K562 (cell line): ENCODE measurements at regions not wholly inside any gene's neighbourhood (a gene's known extent, or its start where the extent isn't known, plus 50 kb on each side); places are given as distances from the start of the nearest gene placed in this dataset.

ENCODE experiments used
- ATAC-seq: fragments of 200-7000 bp; cut with Tn5 transposase; 3 replicates; pipeline ENCODE4 v1.9.1; 2020; ENCODE audit warnings: moderate library complexity
- BruUV-seq: library from RNA; stranded (reverse); fragments of 400-500 nt; replicated peaks from 2 replicates; lab custom pipeline; 2021; lab: Mats Ljungman, UMichigan
- CTCF ChIA-PET: fragments of 300-600 bp; formaldehyde crosslinking; extraction: SDS; loops from one replicate; lab custom pipeline; 2021; ENCODE audit warnings: low intra/inter-chr PET ratio; lab: Yijun Ruan, JAX
- POLR2A ChIA-PET: fragments of 300-600, 350-650 bp; sonication (Branson Sonifier 250); formaldehyde crosslinking; extraction: SDS; loops from one replicate; lab custom pipeline; 2021; ENCODE audit warnings: antibody characterized with exemption, inconsistent platforms; lab: Yijun Ruan, JAX
- DNase-seq, 4 experiments: peaks; one replicate each; pipeline versions ENCODE4 v3.0.0 to v3.0.0-alpha.2; 2011 to 2018; ENCODE audit warnings: low spot score in 3 of 4, mixed read lengths in 3 of 4; ENCODE audit errors: extremely low read depth in 1 of 4
- FAIRE-seq: peaks from 2 replicates; lab custom pipeline; 2011; peaks lifted over from hg19 to GRCh38; lab: Jason Lieb, UNC
- H2AFZ ChIP-seq: 2 replicates; pipeline ENCODE4 v1.6.0; 2011; ENCODE audit warnings: low read depth, low read length, control low read depth, inconsistent platforms
- H3K27ac ChIP-seq: fragments of 200-600 bp; 3 replicates; pipeline ENCODE4 v1.8.0; 2011; ENCODE audit warnings: low read depth, mild to moderate bottlenecking, control low read depth, inconsistent platforms, low read length, moderate library complexity, mixed read lengths; ENCODE audit errors: extremely low read depth
- H3K27me3 ChIP-seq, 2 experiments: fragments of 300-600 bp in 1 of 2; 2 replicates in 1 of 2; 3 replicates in 1 of 2; pipeline versions ENCODE4 v1.6.0 to v1.8.0; 2011; ENCODE audit warnings: inconsistent platforms in 2 of 2, low read length in 2 of 2, mild to moderate bottlenecking in 1 of 2, mixed read lengths in 1 of 2, moderate library complexity in 1 of 2; ENCODE audit not compliant: control insufficient read depth in 2 of 2, insufficient read depth in 2 of 2
- H3K36me3 ChIP-seq: fragments of 300-600 bp; 3 replicates; pipeline ENCODE4 v1.8.0; 2011; ENCODE audit warnings: mild to moderate bottlenecking, low read length, inconsistent platforms; ENCODE audit not compliant: control insufficient read depth, insufficient read depth
- H3K4me1 ChIP-seq, 2 experiments: fragments of 200-600 bp in 1 of 2; replicated peaks in 1 of 2; 2 replicates in 1 of 2; 3 replicates in 1 of 2; pipeline versions ENCODE4 v1.5.1 to v1.8.0; 2011; ENCODE audit warnings: inconsistent platforms in 2 of 2, low read length in 2 of 2, mild to moderate bottlenecking in 1 of 2, mixed read lengths in 1 of 2, moderate library complexity in 1 of 2; ENCODE audit not compliant: control insufficient read depth in 2 of 2, insufficient read depth in 2 of 2
- H3K4me2 ChIP-seq: 2 replicates; pipeline ENCODE4 v1.6.1; 2011; ENCODE audit warnings: low read length, control low read depth, inconsistent platforms, mixed read lengths; ENCODE audit not compliant: insufficient read depth
- H3K4me3 ChIP-seq: fragments of 200-600 bp; sonication (generic), shearing (Covaris generic); 2 replicates; pipeline ENCODE4 v1.5.1; 2016; ENCODE audit warnings: control low read depth, inconsistent platforms
- H3K79me2 ChIP-seq: fragments of 200-600 bp; 3 replicates; pipeline ENCODE4 v1.8.0; 2011; ENCODE audit warnings: low read length, inconsistent platforms; ENCODE audit not compliant: control insufficient read depth, insufficient read depth
- H3K9ac ChIP-seq, 2 experiments: 2 replicates each; pipeline versions ENCODE4 v1.6.0 to v1.6.1; 2011; ENCODE audit warnings: low read depth in 2 of 2, low read length in 2 of 2, control low read depth in 1 of 2, inconsistent platforms in 1 of 2, mild to moderate bottlenecking in 1 of 2, mixed read lengths in 1 of 2; ENCODE audit not compliant: insufficient read depth in 1 of 2
- H3K9me1 ChIP-seq: one replicate; pipeline ENCODE4 v1.6.0; 2011; ENCODE audit warnings: inconsistent platforms, mild to moderate bottlenecking, low read length, moderate library complexity; ENCODE audit not compliant: control insufficient read depth, insufficient read depth
- H3K9me3 ChIP-seq: replicated peaks from 2 replicates; pipeline ENCODE4 v1.5.1; 2011; ENCODE audit warnings: low read depth, low read length, inconsistent platforms; ENCODE audit not compliant: control insufficient read depth, insufficient read depth
- H4K20me1 ChIP-seq: replicated peaks from 2 replicates; pipeline ENCODE4 v1.6.1; 2011; ENCODE audit warnings: low read length, inconsistent platforms, mixed read lengths; ENCODE audit not compliant: control insufficient read depth, insufficient read depth
- ARNT ChIP-seq, 2 experiments: fragments of 450-650 bp; IDR thresholded peaks; 2 replicates each; pipeline ENCODE4 v1.6.1; 2016; ENCODE audit warnings: mild to moderate bottlenecking in 1 of 2
- ETS1 ChIP-seq: conservative IDR thresholded peaks from 2 replicates; pipeline ENCODE4 v1.6.1; 2011; ENCODE audit warnings: low read depth, mild to moderate bottlenecking, low read length; ENCODE audit not compliant: control insufficient read depth
- ETV1 ChIP-seq: fragments of 450-650 bp; conservative IDR thresholded peaks from 2 replicates; pipeline ENCODE4 v1.6.1; 2016; ENCODE audit warnings: missing genetic modification characterization, control low read depth, low read depth, missing compliant biosample characterization
- HMGN3 ChIP-seq: IDR thresholded peaks from 2 replicates; pipeline ENCODE4 v1.6.1; 2011; ENCODE audit warnings: borderline replicate concordance, low read depth, mild to moderate bottlenecking, mixed read lengths, low read length; ENCODE audit not compliant: insufficient read length; ENCODE audit errors: extremely low read depth
- KLF6 ChIP-seq: fragments of 250-450 bp; sonication (Bioruptor Pico); IDR thresholded peaks from 2 replicates; pipeline ENCODE4 v1.4.0; 2020; ENCODE audit warnings: mild to moderate bottlenecking, moderate library complexity, borderline replicate concordance
- NUFIP1 ChIP-seq: fragments of 450-650 bp; IDR thresholded peaks from 2 replicates; pipeline ENCODE4 v1.6.1; 2018; ENCODE audit not compliant: partially characterized antibody
- POLR2B ChIP-seq: fragments of 450-650 bp; IDR thresholded peaks from 2 replicates; pipeline ENCODE4 v1.6.1; 2018; ENCODE audit warnings: low read depth; ENCODE audit not compliant: partially characterized antibody
- PTTG1 ChIP-seq: fragments of 450-650 bp; IDR thresholded peaks from 2 replicates; pipeline ENCODE4 v1.6.1; 2016; ENCODE audit warnings: low read depth, mild to moderate bottlenecking, missing genetic modification characterization, missing compliant biosample characterization
- STAG1 ChIP-seq: sonication (generic); formaldehyde crosslinking; IDR thresholded peaks from 2 replicates; pipeline ENCODE4 v1.5.0; 2020; ENCODE audit warnings: missing genetic modification reagents, borderline replicate concordance
- ZBTB43 ChIP-seq: sonication (generic); formaldehyde crosslinking; IDR thresholded peaks from 2 replicates; pipeline ENCODE4 v1.8.0; 2023; ENCODE audit warnings: mild to moderate bottlenecking, missing genetic modification reagents
- ZNF224 ChIP-seq: sonication (generic); formaldehyde crosslinking; IDR thresholded peaks from 2 replicates; pipeline ENCODE4 v1.8.0; 2022; ENCODE audit warnings: mild to moderate bottlenecking, missing genetic modification reagents
- WGBS: fragments of 100-300 bp; shearing (Covaris generic); methylation state at CpG from one replicate; pipeline ENCODE4 v1.1.6; 2016; ENCODE audit warnings: low coverage, mixed read lengths; ENCODE audit not compliant: insufficient coverage; ENCODE audit errors: missing lambda C conversion rate; 5-methylcytosine and 5-hydroxymethylcytosine counted together
- in situ Hi-C: fragments of 300-500 bp; cut with MboI; formaldehyde crosslinking; loops from 4 replicates; pipeline ENCODE4 v1.15.0; 2018; ENCODE audit warnings: inconsistent platforms, mixed read lengths
- intact Hi-C: fragments of 100-400 bp; cut with micrococcal nuclease; formaldehyde crosslinking; loops from 2 replicates; pipeline ENCODE4 v1.14.2; 2022
- TF ChIP-seq, protein P1 (sequence below): sonication (generic); formaldehyde crosslinking; IDR thresholded peaks from 2 replicates; pipeline ENCODE4 v1.8.0; 2023; ENCODE audit warnings: missing genetic modification reagents, mild to moderate bottlenecking, borderline replicate concordance

DNA sequence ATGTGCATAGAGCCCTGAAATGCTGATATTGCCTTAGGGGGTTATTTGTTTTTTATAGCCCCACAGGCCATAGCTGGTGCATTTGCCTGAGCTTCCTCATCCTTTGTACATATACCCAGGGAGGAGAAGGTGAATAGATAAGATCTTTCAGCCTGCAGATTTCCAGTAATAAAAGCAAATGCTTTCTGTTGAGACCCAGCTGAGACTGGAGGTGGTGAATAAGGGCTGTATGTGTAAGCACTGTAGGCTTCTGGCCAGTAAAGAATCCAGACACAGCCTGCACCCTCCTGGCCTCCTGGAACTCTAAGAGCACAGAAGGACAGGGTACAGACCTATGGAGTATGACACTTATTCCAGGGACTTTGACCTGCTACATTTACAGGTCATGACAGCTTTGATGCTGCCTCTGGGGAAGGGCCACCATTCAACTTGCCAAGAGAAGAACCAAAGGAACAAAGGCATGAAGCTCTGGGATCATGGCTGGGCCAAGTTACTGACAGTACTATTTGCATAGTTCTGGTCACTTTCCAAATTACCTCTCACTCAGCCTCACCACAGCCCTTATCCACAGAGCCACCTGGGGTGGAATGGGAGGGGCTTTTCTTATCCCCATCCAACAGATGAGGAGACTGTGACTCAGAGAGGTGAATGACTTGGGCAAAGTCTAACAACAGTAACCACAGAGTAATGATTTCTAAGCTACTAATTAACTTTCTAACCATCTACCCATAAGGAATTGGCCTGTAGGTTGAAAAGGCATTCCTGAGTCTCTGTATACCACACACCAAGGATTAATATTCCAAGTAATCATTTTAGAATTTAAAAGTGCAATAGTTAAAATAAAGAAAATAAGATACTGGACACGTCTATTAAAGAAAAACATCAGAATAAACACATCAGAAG lies 604.5 kb upstream of the KLF4 start:
- BruUV-seq = no TSS peak
- no peaks in the 10 kb centered on the region for H3K9me1 ChIP-seq
- H3K79me2 ChIP-seq = no peaks in the 10 kb centered on the region
- peak overlapping the region; percentile 79 for H3K4me2 ChIP-seq
- WGBS = 0% methylated on average over 1 of the region's 1 CpG
- H3K4me3 ChIP-seq = no peak overlapping the region
- H3K9me3 ChIP-seq = peaks cover 9% of the 10 kb centered on the region
- ATAC-seq = peak; percentile 94
- peak overlapping the region; percentile 94 for H3K27ac ChIP-seq
- peak; percentile 89 to 97 (median 91) for DNase-seq
- no peaks in the 10 kb centered on the region for H3K36me3 ChIP-seq
- H3K9ac ChIP-seq = peak overlapping the region in 1 of 2 experiments; percentile 67; a peak in 2 of 4 replicates
- H3K4me1 ChIP-seq = peaks cover 15 to 49% of the 10 kb centered on the region in 2 experiments
- intact Hi-C loops (loop anchor here (10.0 kb wide), 1 partner anchor 309 kb away; no protein-coding TSS in a partner anchor), in situ Hi-C loops (no loop called here)
- H2AFZ ChIP-seq = peak overlapping the region; percentile 77
- ChIA-PET CTCF (no interaction called here), POLR2A (interaction anchor here (0.6 to 1.7 kb wide), 10 partner anchors 10 to 300 kb away, joined by 3 to 16 read pairs (median 4); no protein-coding TSS in a partner anchor)
- no peaks in the 10 kb centered on the region for H4K20me1 ChIP-seq
- H3K27me3 ChIP-seq = no peaks in the 10 kb centered on the region
- peak; percentile 99 for FAIRE-seq
- TF ChIP-seq PTTG1 (no peak), NUFIP1 (no peak), KLF6 (peak; percentile 30; the same call in 1 of the 2 replicates), ZNF224 (CRISPR knock-in tag) (no peak), ZBTB43 (CRISPR knock-in tag) (no peak), ETV1 (no peak), ETS1 (peak; percentile 59; the same call in 1 of the 2 replicates), POLR2B (no peak), ARNT (IDR thresholded peaks at IDR 0.05) (peak; percentile 41 to 96; a peak in 3 of 4 replicates), HMGN3 (peak; percentile 98), STAG1 (no peak)
- TF ChIP-seq, protein P1, sequence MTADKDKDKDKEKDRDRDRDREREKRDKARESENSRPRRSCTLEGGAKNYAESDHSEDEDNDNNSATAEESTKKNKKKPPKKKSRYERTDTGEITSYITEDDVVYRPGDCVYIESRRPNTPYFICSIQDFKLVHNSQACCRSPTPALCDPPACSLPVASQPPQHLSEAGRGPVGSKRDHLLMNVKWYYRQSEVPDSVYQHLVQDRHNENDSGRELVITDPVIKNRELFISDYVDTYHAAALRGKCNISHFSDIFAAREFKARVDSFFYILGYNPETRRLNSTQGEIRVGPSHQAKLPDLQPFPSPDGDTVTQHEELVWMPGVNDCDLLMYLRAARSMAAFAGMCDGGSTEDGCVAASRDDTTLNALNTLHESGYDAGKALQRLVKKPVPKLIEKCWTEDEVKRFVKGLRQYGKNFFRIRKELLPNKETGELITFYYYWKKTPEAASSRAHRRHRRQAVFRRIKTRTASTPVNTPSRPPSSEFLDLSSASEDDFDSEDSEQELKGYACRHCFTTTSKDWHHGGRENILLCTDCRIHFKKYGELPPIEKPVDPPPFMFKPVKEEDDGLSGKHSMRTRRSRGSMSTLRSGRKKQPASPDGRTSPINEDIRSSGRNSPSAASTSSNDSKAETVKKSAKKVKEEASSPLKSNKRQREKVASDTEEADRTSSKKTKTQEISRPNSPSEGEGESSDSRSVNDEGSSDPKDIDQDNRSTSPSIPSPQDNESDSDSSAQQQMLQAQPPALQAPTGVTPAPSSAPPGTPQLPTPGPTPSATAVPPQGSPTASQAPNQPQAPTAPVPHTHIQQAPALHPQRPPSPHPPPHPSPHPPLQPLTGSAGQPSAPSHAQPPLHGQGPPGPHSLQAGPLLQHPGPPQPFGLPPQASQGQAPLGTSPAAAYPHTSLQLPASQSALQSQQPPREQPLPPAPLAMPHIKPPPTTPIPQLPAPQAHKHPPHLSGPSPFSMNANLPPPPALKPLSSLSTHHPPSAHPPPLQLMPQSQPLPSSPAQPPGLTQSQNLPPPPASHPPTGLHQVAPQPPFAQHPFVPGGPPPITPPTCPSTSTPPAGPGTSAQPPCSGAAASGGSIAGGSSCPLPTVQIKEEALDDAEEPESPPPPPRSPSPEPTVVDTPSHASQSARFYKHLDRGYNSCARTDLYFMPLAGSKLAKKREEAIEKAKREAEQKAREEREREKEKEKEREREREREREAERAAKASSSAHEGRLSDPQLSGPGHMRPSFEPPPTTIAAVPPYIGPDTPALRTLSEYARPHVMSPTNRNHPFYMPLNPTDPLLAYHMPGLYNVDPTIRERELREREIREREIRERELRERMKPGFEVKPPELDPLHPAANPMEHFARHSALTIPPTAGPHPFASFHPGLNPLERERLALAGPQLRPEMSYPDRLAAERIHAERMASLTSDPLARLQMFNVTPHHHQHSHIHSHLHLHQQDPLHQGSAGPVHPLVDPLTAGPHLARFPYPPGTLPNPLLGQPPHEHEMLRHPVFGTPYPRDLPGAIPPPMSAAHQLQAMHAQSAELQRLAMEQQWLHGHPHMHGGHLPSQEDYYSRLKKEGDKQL = no peak
